OCI-LY3 (cell line): ENCODE measurements at regions not wholly inside any gene's neighbourhood (a gene's known extent, or its start where the extent isn't known, plus 50 kb on each side); places are given as distances from the start of the nearest gene placed in this dataset.

Experiments used
- EZH2phosphoT487 ChIP-seq: fragments of 200-600 bp; shearing (Covaris generic); IDR thresholded peaks from 2 replicates; pipeline ENCODE4 v1.6.1; 2018; ENCODE audit warnings: antibody characterized with exemption, mixed run types, low read depth
- TF ChIP-seq, protein P1 (sequence below): fragments of 200-600, 300-600 bp; sonication (generic); IDR thresholded peaks from 2 replicates; pipeline ENCODE4 v1.5.1; 2014; ENCODE audit warnings: antibody characterized with exemption, low read length, low read depth

DNA sequence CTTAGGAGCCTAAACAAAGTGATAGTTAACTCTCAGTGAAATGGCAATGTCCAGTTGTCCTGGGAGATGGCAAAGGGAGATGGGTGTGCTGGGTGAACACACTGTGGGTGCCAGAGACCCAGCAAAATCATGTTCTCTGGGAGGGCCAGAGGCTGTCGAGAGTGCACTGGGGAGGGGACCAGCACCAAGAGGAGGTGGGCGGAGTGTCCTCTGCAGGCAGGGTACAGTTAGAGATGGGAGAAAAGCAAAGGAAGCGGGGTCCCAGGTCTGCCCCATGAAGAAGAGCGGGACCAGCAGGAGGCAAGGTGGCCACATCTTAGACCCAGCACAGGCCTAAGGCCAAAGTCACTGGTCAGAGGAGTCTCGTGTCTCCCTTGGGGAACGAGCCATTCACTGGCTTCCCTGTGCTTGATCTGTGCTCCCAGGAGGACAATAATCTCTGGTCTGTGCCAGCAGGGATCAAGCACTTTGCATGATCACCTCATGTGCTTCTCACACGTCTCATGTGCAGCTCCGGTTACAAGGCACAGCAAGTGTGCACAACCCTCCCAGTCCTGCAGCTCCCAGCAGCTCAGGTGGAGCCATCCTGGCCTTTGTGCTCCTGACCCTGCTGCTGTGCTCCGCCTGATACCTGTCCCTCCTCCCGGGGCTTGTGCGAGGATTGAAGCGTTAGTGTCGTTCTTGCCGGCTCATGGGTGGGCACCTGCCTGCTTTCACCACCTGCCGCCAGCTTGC is 100.9 kb downstream of the FAM53A start:
- TF ChIP-seq, protein P1, sequence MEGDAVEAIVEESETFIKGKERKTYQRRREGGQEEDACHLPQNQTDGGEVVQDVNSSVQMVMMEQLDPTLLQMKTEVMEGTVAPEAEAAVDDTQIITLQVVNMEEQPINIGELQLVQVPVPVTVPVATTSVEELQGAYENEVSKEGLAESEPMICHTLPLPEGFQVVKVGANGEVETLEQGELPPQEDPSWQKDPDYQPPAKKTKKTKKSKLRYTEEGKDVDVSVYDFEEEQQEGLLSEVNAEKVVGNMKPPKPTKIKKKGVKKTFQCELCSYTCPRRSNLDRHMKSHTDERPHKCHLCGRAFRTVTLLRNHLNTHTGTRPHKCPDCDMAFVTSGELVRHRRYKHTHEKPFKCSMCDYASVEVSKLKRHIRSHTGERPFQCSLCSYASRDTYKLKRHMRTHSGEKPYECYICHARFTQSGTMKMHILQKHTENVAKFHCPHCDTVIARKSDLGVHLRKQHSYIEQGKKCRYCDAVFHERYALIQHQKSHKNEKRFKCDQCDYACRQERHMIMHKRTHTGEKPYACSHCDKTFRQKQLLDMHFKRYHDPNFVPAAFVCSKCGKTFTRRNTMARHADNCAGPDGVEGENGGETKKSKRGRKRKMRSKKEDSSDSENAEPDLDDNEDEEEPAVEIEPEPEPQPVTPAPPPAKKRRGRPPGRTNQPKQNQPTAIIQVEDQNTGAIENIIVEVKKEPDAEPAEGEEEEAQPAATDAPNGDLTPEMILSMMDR: no peak
- no peak for TF ChIP-seq EZH2phosphoT487
